ENCODE measurements at regions not wholly inside any gene's neighbourhood (a gene's known extent, or its start where the extent isn't known, plus 50 kb on each side); places are given as distances from the start of the nearest gene placed in this dataset.

- DNase-seq (ENCODE audit: low read depth, low spot score) (no peak), ATAC-seq (no peak)
- ChIA-PET CTCF (no interaction called here), POLR2A (no interaction called here), RAD21 (ENCODE audit: low non-redundant PET in 1 of 2, low total read pairs in 2 of 2, uncharacterized antibody in 2 of 2, unreplicated experiment in 2 of 2) (no interaction called here)
- no peak overlapping the region for H3K4me3 ChIP-seq (replicated peaks in 1 of 2; ENCODE audit: low read depth in 1 of 2, low read length in 2 of 2)
- intact Hi-C loops (cut with micrococcal nuclease): no loop called here
- no peaks in the 10 kb centered on the region for H3K4me1 ChIP-seq (ENCODE audit: control insufficient read depth in 1 of 2, insufficient read depth in 2 of 2, low read length in 2 of 2)
- no TSS peak for BruUV-seq (replicated peaks)
- no peaks in the 10 kb centered on the region for H3K79me2 ChIP-seq (ENCODE audit: insufficient read depth, low read length)
- H2AFZ ChIP-seq (ENCODE audit: low read depth, low read length, poor library complexity, severe bottlenecking): no peak overlapping the region
- no peak overlapping the region for H3K4me2 ChIP-seq (ENCODE audit: low read length)
- no peak overlapping the region for H3K27ac ChIP-seq (ENCODE audit: low read depth, low read length)
- no peaks in the 10 kb centered on the region for H3K27me3 ChIP-seq (ENCODE audit: insufficient read depth, low read length)
- H3K9me2 ChIP-seq (ENCODE audit: insufficient read depth): no peaks in the 10 kb centered on the region
- TF ChIP-seq, protein P1, sequence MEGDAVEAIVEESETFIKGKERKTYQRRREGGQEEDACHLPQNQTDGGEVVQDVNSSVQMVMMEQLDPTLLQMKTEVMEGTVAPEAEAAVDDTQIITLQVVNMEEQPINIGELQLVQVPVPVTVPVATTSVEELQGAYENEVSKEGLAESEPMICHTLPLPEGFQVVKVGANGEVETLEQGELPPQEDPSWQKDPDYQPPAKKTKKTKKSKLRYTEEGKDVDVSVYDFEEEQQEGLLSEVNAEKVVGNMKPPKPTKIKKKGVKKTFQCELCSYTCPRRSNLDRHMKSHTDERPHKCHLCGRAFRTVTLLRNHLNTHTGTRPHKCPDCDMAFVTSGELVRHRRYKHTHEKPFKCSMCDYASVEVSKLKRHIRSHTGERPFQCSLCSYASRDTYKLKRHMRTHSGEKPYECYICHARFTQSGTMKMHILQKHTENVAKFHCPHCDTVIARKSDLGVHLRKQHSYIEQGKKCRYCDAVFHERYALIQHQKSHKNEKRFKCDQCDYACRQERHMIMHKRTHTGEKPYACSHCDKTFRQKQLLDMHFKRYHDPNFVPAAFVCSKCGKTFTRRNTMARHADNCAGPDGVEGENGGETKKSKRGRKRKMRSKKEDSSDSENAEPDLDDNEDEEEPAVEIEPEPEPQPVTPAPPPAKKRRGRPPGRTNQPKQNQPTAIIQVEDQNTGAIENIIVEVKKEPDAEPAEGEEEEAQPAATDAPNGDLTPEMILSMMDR (IDR thresholded peaks at IDR 0.05 in 2 of 3, conservative IDR thresholded peaks at IDR 0.05 in 1 of 3; ENCODE audit: borderline replicate concordance in 1 of 3, insufficient read depth in 1 of 3, low read depth in 2 of 3, low read length in 2 of 3): 0 out of 6 replicates have a peak, but pooled peaks of 1 of the 3 experiments have one; percentile 8
- no peak for TF ChIP-seq RAD21 (IDR thresholded peaks at IDR 0.05; ENCODE audit: low read depth)
- H3K9me3 ChIP-seq (ENCODE audit: control insufficient read depth in 1 of 2, insufficient read depth in 1 of 2, low read depth in 1 of 2, low read length in 2 of 2): peaks cover 0 to 6% of the 10 kb centered on the region in 2 experiments; a peak in 2 of 4 replicates
- H4K20me1 ChIP-seq (ENCODE audit: insufficient read depth): no peaks in the 10 kb centered on the region
- no peak overlapping the region for H3K9ac ChIP-seq (ENCODE audit: low read length)
- no peaks in the 10 kb centered on the region for H3K36me3 ChIP-seq (ENCODE audit: control insufficient read depth in 1 of 2, insufficient read depth in 2 of 2, low read length in 2 of 2)
Observed at GRCh38 chr6:165229216-165229615, 80.2 kb downstream of the C6orf118 start.

GRCh38 chr6:165227644-165228329 is 81.6 kb downstream of the C6orf118 start:
- Histone ChIP-seq H2AFZ (ENCODE audit: low read depth, low read length, poor library complexity, severe bottlenecking) (no peak overlapping the region), H3K4me2 (ENCODE audit: low read length) (no peak overlapping the region), H3K4me3 (replicated peaks in 1 of 2; ENCODE audit: low read depth in 1 of 2, low read length in 2 of 2) (no peak overlapping the region), H3K27ac (ENCODE audit: low read depth, low read length) (no peak overlapping the region), H3K9me2 (ENCODE audit: insufficient read depth) (no peaks in the 10 kb centered on the region), H3K27me3 (ENCODE audit: insufficient read depth, low read length) (no peaks in the 10 kb centered on the region), H3K9me3 (ENCODE audit: control insufficient read depth in 1 of 2, insufficient read depth in 1 of 2, low read depth in 1 of 2, low read length in 2 of 2) (peaks cover 0 to 6% of the 10 kb centered on the region in 2 experiments; a peak in 2 of 4 replicates), H3K36me3 (ENCODE audit: control insufficient read depth in 1 of 2, insufficient read depth in 2 of 2, low read length in 2 of 2) (no peaks in the 10 kb centered on the region), H4K20me1 (ENCODE audit: insufficient read depth) (no peaks in the 10 kb centered on the region), H3K9ac (ENCODE audit: low read length) (no peak overlapping the region), H3K79me2 (ENCODE audit: insufficient read depth, low read length) (no peaks in the 10 kb centered on the region), H3K4me1 (ENCODE audit: control insufficient read depth in 1 of 2, insufficient read depth in 2 of 2, low read length in 2 of 2) (no peaks in the 10 kb centered on the region)
- ChIA-PET RAD21 (ENCODE audit: low non-redundant PET in 1 of 2, low total read pairs in 2 of 2, uncharacterized antibody in 2 of 2, unreplicated experiment in 2 of 2) (no interaction called here), POLR2A (no interaction called here), CTCF (no interaction called here)
- ATAC-seq: no peak
- intact Hi-C loops (cut with micrococcal nuclease): no loop called here
- DNase-seq (ENCODE audit: low read depth, low spot score): no peak
- TF ChIP-seq ELF1 (IDR thresholded peaks at IDR 0.05; ENCODE audit: borderline replicate concordance, low read depth) (no peak), ZFX (IDR thresholded peaks at IDR 0.05) (no peak), SIN3A (IDR thresholded peaks at IDR 0.05; ENCODE audit: low read depth) (no peak), EZH2phosphoT487 (IDR thresholded peaks at IDR 0.05; ENCODE audit: borderline replicate concordance) (no peak), ATF3 (IDR thresholded peaks at IDR 0.05) (no peak), CEBPB (IDR thresholded peaks at IDR 0.05; ENCODE audit: low read depth) (no peak), EZH2 (IDR thresholded peaks at IDR 0.05) (no peak), ZNF274 (IDR thresholded peaks at IDR 0.05; ENCODE audit: low read depth, low read length) (no peak), CBX3 (IDR thresholded peaks at IDR 0.05; ENCODE audit: low read depth) (no peak), FOSL1 (IDR thresholded peaks at IDR 0.05; ENCODE audit: low read depth) (no peak), SRF (IDR thresholded peaks at IDR 0.05; ENCODE audit: low read depth) (no peak), RAD21 (IDR thresholded peaks at IDR 0.05; ENCODE audit: low read depth) (no peak), YY1 (IDR thresholded peaks at IDR 0.05; ENCODE audit: extremely low read depth, insufficient replicate concordance, low read depth, low read length) (no peak)
- BruUV-seq (replicated peaks): no TSS peak
